ENCODE measurements at regions not wholly inside any gene's neighbourhood (a gene's known extent, or its start where the extent isn't known, plus 50 kb on each side); places are given as distances from the start of the nearest gene placed in this dataset.

DNA sequence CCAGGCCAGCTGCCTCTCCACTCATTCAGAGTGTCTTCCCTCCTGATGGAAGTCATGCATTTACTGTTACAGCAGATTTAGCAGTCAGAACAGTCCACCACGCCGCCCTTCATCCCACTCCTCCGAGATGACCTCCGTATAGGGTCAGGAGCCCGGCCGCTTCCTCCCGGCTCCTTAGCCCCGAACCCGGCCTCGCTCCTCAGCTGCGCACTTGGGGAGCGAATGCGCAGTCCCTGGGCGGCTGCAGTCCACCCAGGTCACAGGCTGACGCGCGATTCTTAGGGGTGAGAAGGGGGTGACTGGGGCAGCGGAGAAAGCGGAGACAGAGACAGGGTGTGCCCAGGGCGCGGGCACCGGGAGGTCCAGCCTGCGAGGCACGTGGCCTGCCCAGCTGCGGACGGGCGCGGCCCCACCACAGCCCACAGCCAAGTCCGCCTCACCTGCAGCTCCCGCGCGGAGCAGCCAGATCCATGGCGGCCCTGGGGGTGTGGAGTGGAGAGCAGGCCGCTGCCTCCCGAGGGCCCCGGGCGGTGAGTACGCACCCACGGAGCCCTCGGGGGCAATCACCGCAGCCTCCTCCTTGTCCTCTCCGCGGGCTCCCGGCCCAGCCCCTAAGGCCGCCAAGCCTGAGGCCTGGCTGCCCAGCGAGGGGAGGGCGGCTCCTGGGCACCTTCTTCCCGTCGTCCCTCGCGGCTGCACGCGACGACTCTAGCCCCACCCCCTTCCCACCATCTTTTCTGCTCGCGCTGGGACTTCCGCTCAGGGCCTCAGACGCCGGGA is 286.6 kb downstream of the BRD1 start:
- no peak overlapping the region for H3K9ac ChIP-seq (ENCODE audit: low read depth, low read length)
- H3K36me3 ChIP-seq (ENCODE audit: control insufficient read depth, insufficient read depth, low read length): no peaks in the 10 kb centered on the region
- WGBS, 2 experiments (ENCODE audit: extremely low coverage in 2 of 2, insufficient read length in 1 of 2): 90% methylated on average over 19 of the region's 59 CpGs; no CpG with 5 or more reads in 1 of the 2 experiments
- H3K4me1 ChIP-seq (ENCODE audit: control insufficient read depth, insufficient read depth, low read length): no peaks in the 10 kb centered on the region
- ChIA-PET CTCF (no interaction called here), POLR2A (ENCODE audit: unreplicated experiment) (no interaction called here)
- H4K91ac ChIP-seq (ENCODE audit: insufficient read depth, low read depth, low read length): no peak overlapping the region
- no peak overlapping the region for H3K4ac ChIP-seq (ENCODE audit: low read depth, low read length)
- DNase-seq (no peak), ATAC-seq (ENCODE audit: low read depth) (no peak)
- no peak overlapping the region for H2BK15ac ChIP-seq (ENCODE audit: low read depth, low read length)
- H3K9me3 ChIP-seq (ENCODE audit: control insufficient read depth, insufficient read depth, low read length): peaks cover 56% of the 10 kb centered on the region
- H3K56ac ChIP-seq (ENCODE audit: extremely low read depth, insufficient read depth, low read length): no peak overlapping the region
- no peak overlapping the region for H2AK9ac ChIP-seq (replicated peaks; ENCODE audit: low read depth, low read length, poor library complexity)
- no peaks in the 10 kb centered on the region for H3K9me1 ChIP-seq (ENCODE audit: insufficient read depth, low read length)
- H2BK5ac ChIP-seq (ENCODE audit: low read depth, low read length, poor library complexity, severe bottlenecking): no peak overlapping the region
- no peak overlapping the region for H2AFZ ChIP-seq (replicated peaks; ENCODE audit: low read length, poor library complexity)
- no peak overlapping the region for H2BK120ac ChIP-seq (ENCODE audit: low read depth, low read length)
- no peak overlapping the region for H3K4me3 ChIP-seq (ENCODE audit: insufficient read depth, low read depth, low read length)
- no peaks in the 10 kb centered on the region for H3K79me1 ChIP-seq (ENCODE audit: low read depth in 1 of 2, low read length in 2 of 2)
- no peak overlapping the region for H3K18ac ChIP-seq (ENCODE audit: low read depth, low read length)
- BruUV-seq (replicated peaks): no TSS peak
- H4K8ac ChIP-seq (ENCODE audit: low read depth in 2 of 2, low read length in 2 of 2): no peak overlapping the region
- no peaks in the 10 kb centered on the region for H3K27me3 ChIP-seq (ENCODE audit: control insufficient read depth, insufficient read depth, low read length)
- dilution Hi-C loops (cut with HindIII; ENCODE audit: low sequenced_read_pairs, unreplicated experiment): no loop called here
- H2AK5ac ChIP-seq (ENCODE audit: low read depth, low read length): no peak overlapping the region
- H2BK20ac ChIP-seq (ENCODE audit: low read depth, low read length): no peak overlapping the region
- no peak overlapping the region for H3K23ac ChIP-seq (ENCODE audit: low read depth, low read length)
- H4K5ac ChIP-seq (ENCODE audit: low read depth, low read length): no peak overlapping the region
- in situ Hi-C loops (cut with MboI; ENCODE audit: low sequenced_read_pairs): no loop called here
- no peak overlapping the region for H3K14ac ChIP-seq (replicated peaks; ENCODE audit: low read depth, low read length)
- intact Hi-C loops (cut with micrococcal nuclease): no loop called here
- no peak overlapping the region for H3K27ac ChIP-seq (ENCODE audit: insufficient read depth, low read length)
- H3K4me2 ChIP-seq (ENCODE audit: low read depth, low read length): no peak overlapping the region
- no peaks in the 10 kb centered on the region for H4K20me1 ChIP-seq (ENCODE audit: insufficient read depth, low read length)
- TF ChIP-seq CHD1 (IDR thresholded peaks at IDR 0.05; ENCODE audit: low read depth, low read length) (no peak), NFE2L2 (IDR thresholded peaks at IDR 0.05; ENCODE audit: low read depth, low read length) (no peak), MAFK (IDR thresholded peaks at IDR 0.05; ENCODE audit: low read depth, low read length) (no peak), MAZ (IDR thresholded peaks at IDR 0.05; ENCODE audit: borderline replicate concordance, low read depth, low read length) (no peak), USF2 (IDR thresholded peaks at IDR 0.05; ENCODE audit: low read depth, low read length) (no peak)

All from IMR-90 (cell line).